ENCODE measurements at regions not wholly inside any gene's neighbourhood (a gene's known extent, or its start where the extent isn't known, plus 50 kb on each side); places are given as distances from the start of the nearest gene placed in this dataset.

DNA sequence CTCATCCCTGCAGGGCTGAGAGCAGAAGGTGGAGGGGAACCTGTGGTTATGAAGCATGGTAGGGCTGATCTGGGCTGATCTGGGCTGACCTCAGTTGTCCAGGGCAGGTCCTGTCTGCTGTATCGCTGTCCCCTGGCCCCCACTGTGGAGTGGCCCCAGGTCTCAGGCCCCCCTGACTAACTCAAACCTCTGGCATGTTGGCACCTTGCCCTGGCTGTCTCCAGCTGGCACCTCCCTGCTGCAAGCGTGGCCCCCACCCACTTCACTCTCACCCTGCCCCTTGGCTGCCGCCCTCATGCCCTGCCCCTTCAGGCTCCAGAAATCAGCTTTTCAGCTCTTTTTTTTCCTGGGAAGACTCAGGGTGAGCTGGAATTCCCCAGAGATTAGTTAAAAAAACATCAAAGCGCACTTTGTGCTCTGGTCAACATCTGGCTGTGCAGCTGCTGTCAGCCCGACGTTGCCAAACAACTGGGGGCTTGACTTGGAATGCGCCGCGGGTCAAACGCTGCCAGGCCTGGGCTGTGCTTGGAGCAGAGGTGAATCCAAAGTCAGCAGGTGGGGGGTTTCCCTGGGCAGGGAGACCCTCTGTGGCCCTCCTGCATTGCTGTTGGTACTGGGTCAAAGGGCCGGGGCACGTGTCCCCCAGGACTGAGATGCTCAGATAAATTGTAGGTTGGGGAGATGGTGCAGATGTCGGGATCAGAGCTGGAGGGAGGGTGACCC lies 173.8 kb upstream of the HDAC4 start (continued):
- TF ChIP-seq ZNF184 (tag by site-specific recombination; IDR thresholded peaks at IDR 0.05) (no peak), SP3 (tag by site-specific recombination; IDR thresholded peaks at IDR 0.05) (no peak)

GRCh38 chr2:239574054-239574433 lies 173.2 kb upstream of the HDAC4 start:
- CTCF ChIA-PET = no interaction called here
- POLR2A ChIA-PET = no interaction called here
- Histone ChIP-seq H3K36me3 (ENCODE audit: control insufficient read depth in 2 of 2, insufficient read depth in 1 of 2, low read length in 2 of 2) (no peaks in the 10 kb centered on the region), H3K4me3 (ENCODE audit: low read depth, low read length) (no peak overlapping the region), H3K27ac (ENCODE audit: extremely low read depth, low read depth, low read length) (no peak overlapping the region), H3K9me3 (ENCODE audit: control insufficient read depth, insufficient read depth, low read depth, low read length) (no peaks in the 10 kb centered on the region), H3K4me1 (ENCODE audit: control insufficient read depth, insufficient read depth, low read length) (no peaks in the 10 kb centered on the region)
- TF ChIP-seq ZNF555 (tag by site-specific recombination; conservative IDR thresholded peaks at IDR 0.05) = no peak
- no peak for TF ChIP-seq ZNF449 (tag by site-specific recombination; IDR thresholded peaks at IDR 0.05)
- TF ChIP-seq OSR2 (tag by site-specific recombination; IDR thresholded peaks at IDR 0.05) = no peak
- TF ChIP-seq ZNF514 (tag by site-specific recombination; IDR thresholded peaks at IDR 0.05) = no peak
- no peak for TF ChIP-seq ZNF513 (tag by site-specific recombination; IDR thresholded peaks at IDR 0.05)
- TF ChIP-seq ZIC2 (tag by site-specific recombination; IDR thresholded peaks at IDR 0.05) = no peak
- TF ChIP-seq ZNF747 (tag by site-specific recombination; IDR thresholded peaks at IDR 0.05) = no peak
- no peak for TF ChIP-seq PRDM10 (tag by site-specific recombination; IDR thresholded peaks at IDR 0.05)

DNA sequence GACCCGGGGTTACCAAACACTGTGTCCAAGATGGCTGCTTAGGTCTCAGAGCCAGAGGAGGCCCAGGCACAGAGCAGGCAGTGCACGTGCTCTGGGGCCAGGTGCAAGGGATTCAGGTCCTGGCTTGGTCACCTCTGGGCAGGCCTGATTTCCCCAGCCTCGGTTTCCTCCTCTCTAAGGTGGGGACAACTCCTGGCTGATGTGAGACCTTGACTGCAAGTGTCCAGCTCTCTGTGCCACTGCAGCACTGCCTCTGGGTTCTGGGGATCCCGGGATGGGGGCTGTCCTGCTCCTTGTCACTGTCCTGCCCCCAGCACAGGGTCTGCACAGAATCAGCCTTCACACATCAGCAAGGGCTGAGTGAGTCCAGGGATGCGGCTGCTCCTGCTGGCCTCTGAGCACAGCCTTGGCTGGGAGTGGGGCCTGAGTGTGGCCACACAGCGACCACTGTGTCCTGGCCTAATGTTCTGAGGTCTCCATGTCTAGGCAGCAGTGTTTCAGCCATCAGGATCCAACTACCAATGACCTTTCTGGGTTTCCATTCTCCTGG lies 170.2 kb upstream of the HDAC4 start:
- H3K4me3 ChIP-seq (ENCODE audit: low read depth, low read length) = no peak overlapping the region
- ChIA-PET CTCF (no interaction called here), POLR2A (no interaction called here)
- H3K9me3 ChIP-seq (ENCODE audit: control insufficient read depth, insufficient read depth, low read depth, low read length) = no peaks in the 10 kb centered on the region
- no peaks in the 10 kb centered on the region for H3K36me3 ChIP-seq (ENCODE audit: control insufficient read depth in 2 of 2, insufficient read depth in 1 of 2, low read length in 2 of 2)
- no peak for TF ChIP-seq ZNF837 (tag by site-specific recombination; IDR thresholded peaks at IDR 0.05)
- TF ChIP-seq ZNF544 (tag by site-specific recombination; IDR thresholded peaks at IDR 0.05) = no peak
- no peak for TF ChIP-seq TCF7L2 (IDR thresholded peaks at IDR 0.05; ENCODE audit: borderline replicate concordance, low read depth, low read length)
- no peak for TF ChIP-seq ZNF239 (tag by site-specific recombination; IDR thresholded peaks at IDR 0.05)
- no peak for TF ChIP-seq ZNF518A (tag by site-specific recombination; conservative IDR thresholded peaks at IDR 0.05; ENCODE audit: low read depth)
- TF ChIP-seq OSR2 (tag by site-specific recombination; IDR thresholded peaks at IDR 0.05) = no peak
- TF ChIP-seq, protein P1, sequence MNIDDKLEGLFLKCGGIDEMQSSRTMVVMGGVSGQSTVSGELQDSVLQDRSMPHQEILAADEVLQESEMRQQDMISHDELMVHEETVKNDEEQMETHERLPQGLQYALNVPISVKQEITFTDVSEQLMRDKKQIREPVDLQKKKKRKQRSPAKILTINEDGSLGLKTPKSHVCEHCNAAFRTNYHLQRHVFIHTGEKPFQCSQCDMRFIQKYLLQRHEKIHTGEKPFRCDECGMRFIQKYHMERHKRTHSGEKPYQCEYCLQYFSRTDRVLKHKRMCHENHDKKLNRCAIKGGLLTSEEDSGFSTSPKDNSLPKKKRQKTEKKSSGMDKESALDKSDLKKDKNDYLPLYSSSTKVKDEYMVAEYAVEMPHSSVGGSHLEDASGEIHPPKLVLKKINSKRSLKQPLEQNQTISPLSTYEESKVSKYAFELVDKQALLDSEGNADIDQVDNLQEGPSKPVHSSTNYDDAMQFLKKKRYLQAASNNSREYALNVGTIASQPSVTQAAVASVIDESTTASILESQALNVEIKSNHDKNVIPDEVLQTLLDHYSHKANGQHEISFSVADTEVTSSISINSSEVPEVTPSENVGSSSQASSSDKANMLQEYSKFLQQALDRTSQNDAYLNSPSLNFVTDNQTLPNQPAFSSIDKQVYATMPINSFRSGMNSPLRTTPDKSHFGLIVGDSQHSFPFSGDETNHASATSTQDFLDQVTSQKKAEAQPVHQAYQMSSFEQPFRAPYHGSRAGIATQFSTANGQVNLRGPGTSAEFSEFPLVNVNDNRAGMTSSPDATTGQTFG (tag by site-specific recombination; IDR thresholded peaks at IDR 0.05; ENCODE audit: borderline replicate concordance) = no peak
- no peak for TF ChIP-seq ZNF610 (tag by site-specific recombination; IDR thresholded peaks at IDR 0.05; ENCODE audit: borderline replicate concordance)
- no peak for TF ChIP-seq ZNF791 (tag by site-specific recombination; IDR thresholded peaks at IDR 0.05)
- no peaks in the 10 kb centered on the region for H3K4me1 ChIP-seq (ENCODE audit: control insufficient read depth, insufficient read depth, low read length)
- no peak overlapping the region for H3K27ac ChIP-seq (ENCODE audit: extremely low read depth, low read depth, low read length)

All from HEK293 (cell line).